T-helper 22 cell (primary cell): ENCODE measurements at regions not wholly inside any gene's neighbourhood (a gene's known extent, or its start where the extent isn't known, plus 50 kb on each side); places are given as distances from the start of the nearest gene placed in this dataset.

Experiments
- DNase-seq: peaks from one replicate; pipeline ENCODE4 v3.0.0-alpha.2; 2020; ENCODE audit warnings: low read depth

- no peak for DNase-seq
Measured at GRCh38 chr2:12027136-12027535, 280.7 kb downstream of the LPIN1 start.

GRCh38 chr2:12031866-12032265 is 285.4 kb downstream of the LPIN1 start:
- no peak for DNase-seq

- DNase-seq, result no peak
Measured at GRCh38 chr2:12032398-12032797, 286.0 kb downstream of the LPIN1 start.

- DNase-seq, result no peak
Measured at GRCh38 chr2:12032975-12033374, 286.5 kb downstream of the LPIN1 start.

- no peak for DNase-seq
Measured at GRCh38 chr2:12033494-12033893, 287.1 kb downstream of the LPIN1 start.

- no peak for DNase-seq
Measured at GRCh38 chr2:12034382-12034781, 287.9 kb downstream of the LPIN1 start.

GRCh38 chr2:12035029-12035720 is 288.7 kb downstream of the LPIN1 start:
- DNase-seq, result no peak

- no peak for DNase-seq
Measured at GRCh38 chr2:12035956-12036639, 289.7 kb downstream of the LPIN1 start.

GRCh38 chr2:12036640-12036983 is 290.2 kb downstream of the LPIN1 start:
- DNase-seq, result no peak

- no peak for DNase-seq
Measured at GRCh38 chr2:12037301-12037700, 290.9 kb downstream of the LPIN1 start.

- DNase-seq, result no peak
Measured at GRCh38 chr2:12041236-12041635, 294.8 kb downstream of the LPIN1 start.

- no peak for DNase-seq
Measured at GRCh38 chr2:12043131-12043530, 296.7 kb downstream of the LPIN1 start.

- DNase-seq, result no peak
Measured at GRCh38 chr2:12044857-12045256, 298.4 kb downstream of the LPIN1 start.

GRCh38 chr2:12045864-12046291 is 299.4 kb downstream of the LPIN1 start:
- DNase-seq, result no peak

- DNase-seq, result no peak
Measured at GRCh38 chr2:12046641-12047040, 300.2 kb downstream of the LPIN1 start.

- no peak for DNase-seq
Measured at GRCh38 chr2:12047761-12048160, 301.3 kb downstream of the LPIN1 start.

- no peak for DNase-seq
Measured at GRCh38 chr2:12048550-12048949, 302.1 kb downstream of the LPIN1 start.

- DNase-seq, result no peak
Measured at GRCh38 chr2:12050396-12050795, 304.0 kb downstream of the LPIN1 start.

- DNase-seq, result no peak
Measured at GRCh38 chr2:12051831-12052230, 305.4 kb downstream of the LPIN1 start.

GRCh38 chr2:12052796-12053195 is 306.4 kb downstream of the LPIN1 start:
- DNase-seq, result no peak

GRCh38 chr2:12054956-12055618 is 308.7 kb downstream of the LPIN1 start:
- DNase-seq, result no peak

- DNase-seq, result no peak
Measured at GRCh38 chr2:12057436-12058166, 311.2 kb downstream of the LPIN1 start.
